ENCODE measurements at regions not wholly inside any gene's neighbourhood (a gene's known extent, or its start where the extent isn't known, plus 50 kb on each side); places are given as distances from the start of the nearest gene placed in this dataset.

DNA sequence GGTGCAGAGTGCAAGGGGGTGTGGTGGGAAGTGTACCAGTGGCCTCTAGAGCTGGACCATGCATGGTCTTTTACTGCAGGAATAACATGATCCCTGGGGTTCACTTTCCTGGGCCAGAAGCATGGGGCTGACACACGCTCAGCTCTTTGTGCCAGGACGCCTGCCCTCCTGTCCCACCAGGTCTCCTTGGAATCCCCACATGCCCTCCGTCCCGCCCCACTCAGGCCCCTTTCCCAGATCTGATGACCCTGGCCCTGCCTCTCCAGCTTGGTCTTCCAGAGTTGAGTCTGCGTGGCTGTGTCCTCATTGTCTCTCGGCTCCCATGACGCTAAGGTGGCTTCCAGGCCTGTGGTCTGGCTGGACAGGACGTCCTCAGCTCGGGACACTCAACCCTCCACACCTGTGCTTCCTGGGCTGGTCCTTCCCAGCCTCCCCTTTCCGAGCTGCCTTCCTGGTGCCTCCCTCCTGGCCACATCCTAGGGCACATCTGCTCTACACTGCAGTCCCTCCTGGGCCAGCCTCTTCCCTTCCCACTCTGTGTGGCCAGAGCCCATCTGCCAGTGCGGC lies 249.5 kb upstream of the SHH start:
- TF ChIP-seq GATA3 (IDR thresholded peaks at IDR 0.05; ENCODE audit: low read depth, low read length): no peak
- TF ChIP-seq GATA2 (IDR thresholded peaks at IDR 0.05; ENCODE audit: low read depth, low read length): no peak

- no peak for TF ChIP-seq GATA2 (IDR thresholded peaks at IDR 0.05; ENCODE audit: low read depth, low read length)
- no peak for TF ChIP-seq GATA3 (IDR thresholded peaks at IDR 0.05; ENCODE audit: low read depth, low read length)
These were observed 248.7 kb upstream of the SHH start for GRCh38 chr7:156060925-156061324.

DNA sequence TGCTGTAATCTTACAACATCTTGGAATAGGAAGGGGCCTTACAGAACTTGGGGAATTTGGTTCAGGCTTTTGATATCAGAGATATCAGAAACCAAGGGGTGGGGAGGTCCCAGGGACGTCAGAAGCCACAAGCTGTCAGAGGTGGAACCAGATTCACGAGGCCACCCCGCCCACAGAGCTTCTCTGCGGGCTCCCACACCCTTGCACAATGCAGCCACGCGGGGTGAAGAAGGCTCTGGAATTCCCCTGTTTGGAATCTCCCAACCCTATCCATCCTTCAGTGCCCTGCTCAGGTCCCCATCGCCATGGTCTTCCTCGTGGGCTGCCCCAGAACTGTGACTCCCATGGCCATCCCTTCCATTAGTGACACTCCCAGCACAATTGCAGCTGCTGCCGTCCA lies 247.1 kb upstream of the SHH start:
- TF ChIP-seq GATA3 (IDR thresholded peaks at IDR 0.05; ENCODE audit: low read depth, low read length): no peak
- no peak for TF ChIP-seq GATA2 (IDR thresholded peaks at IDR 0.05; ENCODE audit: low read depth, low read length)

DNA sequence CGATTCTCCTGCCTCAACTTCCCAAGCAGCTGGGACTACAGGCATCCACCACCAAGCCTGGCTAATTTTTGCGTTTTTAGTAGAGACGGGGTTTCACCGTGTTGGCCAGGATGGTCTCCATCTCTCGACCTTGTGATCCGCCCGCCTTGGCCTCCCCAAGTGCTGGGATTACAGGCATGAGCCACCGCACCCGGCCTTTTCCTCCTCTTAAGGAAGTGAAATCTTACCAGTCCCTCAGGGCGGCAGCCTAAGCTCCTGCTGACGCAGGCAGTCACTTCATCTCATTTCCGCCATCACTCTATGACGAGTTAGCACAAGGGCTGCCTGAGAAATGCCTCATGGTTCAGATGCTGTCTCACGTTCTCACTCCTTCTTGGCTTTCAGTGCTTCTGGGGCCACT lies 246.0 kb upstream of the SHH start:
- no peak for TF ChIP-seq GATA3 (IDR thresholded peaks at IDR 0.05; ENCODE audit: low read depth, low read length)
- no peak for TF ChIP-seq GATA2 (IDR thresholded peaks at IDR 0.05; ENCODE audit: low read depth, low read length)

DNA sequence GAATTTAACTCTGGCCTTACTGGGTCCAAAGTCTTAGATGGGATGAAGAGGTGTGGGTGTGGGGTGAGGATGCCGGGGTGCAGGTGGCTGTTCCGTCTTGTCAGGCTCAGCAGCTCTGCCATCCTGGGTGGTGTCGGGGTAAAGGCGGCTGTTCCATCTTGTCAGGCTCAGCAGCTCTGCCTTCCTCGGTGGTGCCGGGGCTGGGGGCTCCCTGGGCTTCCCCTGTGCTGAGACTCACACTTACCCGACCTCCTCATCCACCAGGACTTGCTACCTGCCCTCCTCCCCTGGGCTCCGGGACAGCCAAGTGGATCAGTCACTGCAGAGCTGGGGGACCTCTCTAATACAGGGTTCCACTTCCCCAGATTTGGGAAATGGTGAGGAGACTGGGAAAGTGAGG lies 244.3 kb upstream of the SHH start:
- TF ChIP-seq GATA3 (IDR thresholded peaks at IDR 0.05; ENCODE audit: low read depth, low read length) (no peak), GATA2 (IDR thresholded peaks at IDR 0.05; ENCODE audit: low read depth, low read length) (no peak)

DNA sequence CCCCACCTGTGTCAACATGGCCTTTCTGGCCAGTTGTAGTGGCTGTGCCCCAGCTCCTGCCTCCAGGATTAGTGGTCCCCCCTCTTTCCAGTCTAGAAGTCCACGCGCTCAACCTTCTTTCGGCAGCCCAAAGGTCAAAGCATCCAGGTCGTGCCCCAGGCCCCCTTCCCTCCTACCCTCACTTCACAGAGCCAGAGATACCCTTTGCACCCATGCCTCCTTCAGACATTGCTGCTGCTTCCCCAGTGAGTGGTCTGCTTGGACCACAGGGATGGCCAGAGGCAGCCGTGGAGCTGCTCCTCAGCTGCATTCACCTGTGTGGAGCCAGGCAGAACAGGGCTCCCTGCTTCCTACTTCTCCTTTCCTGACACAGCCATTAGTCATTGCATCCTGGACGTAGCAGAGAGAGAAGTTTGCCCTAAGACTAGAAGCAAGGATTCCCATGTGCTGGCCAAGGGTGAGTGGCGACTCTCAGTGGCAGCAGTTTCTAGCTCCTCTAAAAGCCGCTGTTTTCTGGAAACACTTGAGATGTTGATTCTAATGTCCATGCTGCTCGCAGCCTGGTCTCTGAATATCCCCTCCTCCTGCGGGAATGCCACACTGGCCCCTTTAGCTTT lies 243.1 kb upstream of the SHH start:
- TF ChIP-seq GATA2 (IDR thresholded peaks at IDR 0.05; ENCODE audit: low read depth, low read length) (no peak), GATA3 (IDR thresholded peaks at IDR 0.05; ENCODE audit: low read depth, low read length) (no peak)

- TF ChIP-seq GATA2 (IDR thresholded peaks at IDR 0.05; ENCODE audit: low read depth, low read length) (no peak), GATA3 (IDR thresholded peaks at IDR 0.05; ENCODE audit: low read depth, low read length) (no peak)
These were observed 239.6 kb upstream of the SHH start for GRCh38 chr7:156051884-156052283.

DNA sequence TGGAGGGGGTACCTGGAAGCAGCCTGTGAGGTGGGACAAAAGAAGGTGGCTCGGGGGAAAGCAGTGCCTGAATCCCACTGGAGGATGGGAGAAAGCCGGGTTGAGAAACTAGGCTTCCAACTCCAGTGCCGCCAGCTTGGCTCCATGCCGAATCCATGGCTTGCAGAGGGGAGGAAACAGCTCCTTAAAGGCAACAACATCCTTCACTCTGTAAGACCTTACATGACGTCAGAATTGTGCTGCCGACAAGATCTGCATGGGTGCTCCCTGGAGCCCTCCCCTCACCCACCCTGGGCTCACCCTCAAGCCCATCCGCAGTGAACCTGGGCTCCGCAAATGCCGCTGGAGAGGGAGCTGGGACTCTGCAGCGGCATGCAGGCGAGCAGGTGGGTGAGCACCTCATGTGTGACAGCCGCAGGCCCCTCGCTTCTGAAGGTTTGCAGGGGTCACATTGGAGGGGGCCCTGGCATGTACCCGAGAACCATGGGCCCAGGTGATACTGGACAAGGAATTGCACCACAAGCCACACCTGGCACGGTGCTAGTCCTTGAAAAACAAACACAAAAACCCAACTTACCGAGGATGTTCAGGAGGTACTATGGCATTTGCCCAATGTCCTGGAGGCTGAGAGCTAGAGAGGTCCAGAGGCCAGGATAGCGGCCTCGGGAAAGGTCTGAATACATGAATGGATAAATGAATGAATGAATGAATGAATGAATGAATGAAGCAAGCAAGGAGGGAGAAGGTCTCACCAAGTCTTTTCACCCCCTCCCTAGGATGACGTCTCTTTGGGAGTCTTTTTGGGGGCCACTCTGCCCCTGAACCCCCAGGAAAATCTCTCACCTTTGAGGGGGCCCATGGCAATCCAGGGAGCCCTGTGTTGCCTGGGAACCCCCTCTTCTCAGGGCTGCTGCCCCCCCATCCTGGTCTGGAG lies 238.6 kb upstream of the SHH start:
- TF ChIP-seq GATA2 (IDR thresholded peaks at IDR 0.05; ENCODE audit: low read depth, low read length): no peak
- no peak for TF ChIP-seq GATA3 (IDR thresholded peaks at IDR 0.05; ENCODE audit: low read depth, low read length)

DNA sequence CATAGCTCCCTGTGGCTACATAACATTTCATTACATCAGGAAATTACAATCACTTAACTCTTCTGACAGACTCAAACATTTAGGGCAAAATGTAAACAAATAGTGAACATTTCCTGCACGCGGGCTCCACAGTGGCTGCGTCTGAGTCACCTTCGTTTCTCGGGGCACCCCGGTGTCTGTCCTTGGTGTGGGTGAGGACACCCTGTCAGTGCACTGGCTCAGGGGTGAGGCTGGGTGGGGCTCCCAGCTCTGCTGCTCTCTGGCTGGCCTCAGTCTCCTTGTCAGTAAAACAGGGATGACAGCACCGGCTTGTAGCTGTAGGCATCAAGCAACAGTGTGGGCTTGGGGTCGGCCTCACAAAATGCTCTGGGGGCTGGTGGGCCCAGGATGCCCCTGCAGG lies 237.1 kb upstream of the SHH start:
- TF ChIP-seq GATA2 (IDR thresholded peaks at IDR 0.05; ENCODE audit: low read depth, low read length) (no peak), GATA3 (IDR thresholded peaks at IDR 0.05; ENCODE audit: low read depth, low read length) (no peak)

GRCh38 chr7:156046031-156046560 lies 233.8 kb upstream of the SHH start:
- TF ChIP-seq GATA2 (IDR thresholded peaks at IDR 0.05; ENCODE audit: low read depth, low read length) (no peak), GATA3 (IDR thresholded peaks at IDR 0.05; ENCODE audit: low read depth, low read length) (no peak)

DNA sequence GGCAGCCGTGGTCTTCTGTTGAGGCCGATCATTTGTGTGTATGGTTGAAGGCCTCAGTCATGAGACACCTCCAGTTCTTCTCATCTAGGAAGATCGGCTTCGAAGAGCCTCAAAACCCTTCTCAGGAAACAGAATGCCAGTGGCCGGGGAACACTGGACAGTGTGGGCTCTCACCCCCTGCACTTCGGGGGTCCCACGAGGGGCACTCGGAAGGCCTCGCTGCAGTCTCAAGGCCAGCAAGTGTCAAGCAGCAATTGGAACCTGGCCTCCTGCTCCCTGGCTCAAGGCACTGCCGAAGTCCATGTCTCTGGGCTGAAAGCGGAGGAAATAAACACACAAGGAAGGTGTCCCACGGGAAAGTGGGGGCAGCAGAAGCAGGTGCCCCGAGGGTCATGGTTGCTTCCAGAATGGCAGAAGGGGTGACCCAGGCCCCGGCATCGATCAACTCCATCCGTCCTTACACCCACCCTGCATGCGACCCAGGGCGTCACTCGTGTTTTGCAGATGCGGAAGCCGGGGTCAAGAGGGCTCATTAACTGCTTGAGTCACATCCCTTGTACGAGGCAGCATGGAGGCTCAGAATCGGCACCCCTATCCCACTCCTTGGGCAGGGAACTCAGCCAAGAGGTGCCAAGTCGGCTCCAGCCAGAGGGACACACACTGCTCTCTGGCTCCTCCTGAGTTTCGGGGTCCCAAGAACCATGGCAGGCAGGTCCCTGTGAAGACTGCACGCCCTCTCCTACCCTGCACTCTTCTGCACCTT lies 231.3 kb upstream of the SHH start:
- no peak for TF ChIP-seq GATA3 (IDR thresholded peaks at IDR 0.05; ENCODE audit: low read depth, low read length)
- TF ChIP-seq GATA2 (IDR thresholded peaks at IDR 0.05; ENCODE audit: low read depth, low read length): no peak

DNA sequence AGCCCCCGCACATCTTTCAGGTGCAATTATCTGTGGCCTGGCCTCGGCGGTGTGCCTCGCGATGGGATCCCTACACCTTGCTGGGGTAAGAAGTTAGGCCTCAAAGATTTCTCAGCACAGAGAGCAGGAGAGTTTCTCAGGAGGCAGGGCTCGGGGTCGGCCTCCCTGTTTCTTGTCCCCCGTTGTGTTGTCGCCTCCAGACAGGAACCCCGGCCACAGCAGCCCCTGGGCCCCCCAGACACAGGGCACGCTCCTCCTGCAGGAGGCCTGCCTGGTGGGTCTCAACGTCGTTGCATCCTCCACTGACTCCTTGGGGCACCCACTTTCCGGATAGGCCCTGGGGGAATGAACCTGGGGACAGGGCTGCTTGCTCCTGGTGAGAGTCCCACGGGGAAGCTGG lies 229.1 kb upstream of the SHH start:
- TF ChIP-seq GATA3 (IDR thresholded peaks at IDR 0.05; ENCODE audit: low read depth, low read length) (no peak), GATA2 (IDR thresholded peaks at IDR 0.05; ENCODE audit: low read depth, low read length) (no peak)

GRCh38 chr7:156039971-156040677 lies 227.9 kb upstream of the SHH start:
- TF ChIP-seq GATA2 (IDR thresholded peaks at IDR 0.05; ENCODE audit: low read depth, low read length) (no peak), GATA3 (IDR thresholded peaks at IDR 0.05; ENCODE audit: low read depth, low read length) (no peak)

Data from SH-SY5Y (cell line).